Parathyroid adenoma (tissue), 2 donors: ENCODE measurements at regions not wholly inside any gene's neighbourhood (a gene's known extent, or its start where the extent isn't known, plus 50 kb on each side); places are given as distances from the start of the nearest gene placed in this dataset.

Experiments
- H2AFZ ChIP-seq: fragments of 300-600 bp; sonication (generic); one replicate; pipeline ENCODE4 v1.7.0; 2017; ENCODE audit warnings: antibody characterized with exemption, mild to moderate bottlenecking
- H3K27ac ChIP-seq: fragments of 300-600 bp; sonication (generic); one replicate; pipeline ENCODE4 v1.7.0; 2017
- H3K27me3 ChIP-seq: fragments of 300-600 bp; sonication (generic); one replicate; pipeline ENCODE4 v1.7.0; 2017; ENCODE audit warnings: low read length; ENCODE audit not compliant: control insufficient read depth, insufficient read depth
- H3K36me3 ChIP-seq: fragments of 300-600 bp; sonication (generic); one replicate; pipeline ENCODE4 v1.7.0; 2017; ENCODE audit warnings: low read length; ENCODE audit not compliant: control insufficient read depth, insufficient read depth
- H3K4me1 ChIP-seq: fragments of 300-600 bp; sonication (generic); one replicate; pipeline ENCODE4 v1.7.0; 2017; ENCODE audit warnings: control low read depth
- H3K4me2 ChIP-seq: fragments of 300-600 bp; sonication (generic); one replicate; pipeline ENCODE4 v1.7.0; 2017; ENCODE audit warnings: low read length
- H3K4me3 ChIP-seq: fragments of 300-600 bp; sonication (generic); one replicate; pipeline ENCODE4 v1.7.0; 2017; ENCODE audit warnings: low read depth, low read length
- H3K79me2 ChIP-seq: fragments of 300-600 bp; sonication (generic); one replicate; pipeline ENCODE4 v1.7.0; 2017; ENCODE audit warnings: control low read depth
- H3K9ac ChIP-seq: fragments of 300-600 bp; sonication (generic); one replicate; pipeline ENCODE4 v1.7.0; 2017; ENCODE audit warnings: mild to moderate bottlenecking
- H3K9me3 ChIP-seq: fragments of 300-600 bp; sonication (generic); one replicate; pipeline ENCODE4 v1.7.0; 2017; ENCODE audit warnings: low read length; ENCODE audit not compliant: control insufficient read depth
- CTCF ChIP-seq: fragments of 300-600 bp; sonication (generic); IDR thresholded peaks from one replicate; pipeline ENCODE4 v1.7.0; 2017; ENCODE audit warnings: antibody characterized with exemption, mild to moderate bottlenecking
- donor health status: primary hyperparathyroidism.

DNA sequence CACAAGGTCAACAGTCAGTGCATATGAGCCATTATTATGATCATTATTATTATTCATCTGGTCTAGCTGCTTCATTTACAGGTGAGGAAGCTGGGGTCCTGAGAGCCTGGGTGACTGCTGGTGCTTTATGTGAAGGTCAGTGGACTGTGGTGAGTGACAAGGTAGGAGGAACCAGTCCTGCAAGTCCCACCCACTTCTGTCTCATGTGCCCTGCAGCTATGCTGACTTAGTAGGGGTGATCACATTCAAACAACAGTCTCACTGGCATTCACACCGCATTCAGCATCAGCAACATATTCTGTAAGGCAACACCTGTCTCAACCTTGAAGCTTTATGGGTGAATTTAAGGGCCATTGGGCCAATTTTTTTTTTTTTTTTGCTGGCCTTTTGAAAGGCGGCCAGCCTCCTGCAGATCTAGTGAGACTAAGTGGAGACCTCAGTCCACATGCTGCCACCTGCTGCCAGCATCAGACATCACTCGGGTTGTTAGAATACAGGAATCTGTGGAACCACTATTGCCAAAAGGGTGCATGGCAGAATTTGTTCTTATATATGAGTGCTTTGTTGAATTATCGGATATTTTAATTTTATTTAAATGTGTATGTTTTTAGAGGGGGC lies 59.9 kb upstream of the CACNA1E start:
- H3K79me2 ChIP-seq: no peaks in the 10 kb centered on the region
- no peaks in the 10 kb centered on the region for H3K36me3 ChIP-seq
- H3K9ac ChIP-seq: no peak overlapping the region
- H2AFZ ChIP-seq: no peak overlapping the region
- H3K9me3 ChIP-seq: no peaks in the 10 kb centered on the region
- no peaks in the 10 kb centered on the region for H3K4me1 ChIP-seq
- no peak for TF ChIP-seq CTCF
- H3K4me3 ChIP-seq: no peak overlapping the region
- H3K27me3 ChIP-seq: no peaks in the 10 kb centered on the region
- no peak overlapping the region for H3K27ac ChIP-seq
- no peak overlapping the region for H3K4me2 ChIP-seq

DNA sequence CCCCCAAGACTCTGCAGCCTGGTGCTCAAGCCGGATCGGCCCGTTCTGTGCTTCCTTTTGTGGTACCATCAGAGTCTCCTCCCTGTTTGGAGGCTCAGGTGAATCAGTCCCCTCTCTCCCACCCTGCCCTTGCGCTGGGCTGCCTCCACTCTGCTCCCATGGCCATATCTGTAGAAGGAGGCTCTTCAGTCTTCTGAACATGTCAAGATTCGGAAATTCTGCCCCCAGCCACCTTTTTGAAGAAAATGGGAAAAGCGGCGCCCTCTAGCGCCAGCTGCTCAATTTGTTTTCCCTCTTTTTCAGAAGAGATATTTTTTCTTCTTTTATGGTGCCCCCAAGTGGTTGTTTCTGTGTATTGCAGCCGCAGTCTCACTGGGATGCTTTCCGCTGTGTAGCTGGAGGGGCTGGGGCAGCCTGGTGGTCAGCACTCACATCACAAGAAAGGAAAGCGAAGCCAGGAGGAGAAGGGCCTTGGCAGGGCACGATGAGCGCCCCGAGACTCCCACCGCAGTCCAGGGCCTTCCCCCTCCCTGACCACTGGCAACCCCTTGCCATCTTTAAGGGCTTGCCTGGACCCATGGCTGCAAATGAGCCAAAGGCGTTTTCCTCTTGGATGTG lies 58.4 kb upstream of the CACNA1E start:
- no peaks in the 10 kb centered on the region for H3K79me2 ChIP-seq
- no peaks in the 10 kb centered on the region for H3K36me3 ChIP-seq
- H3K27me3 ChIP-seq: no peaks in the 10 kb centered on the region
- H3K4me3 ChIP-seq: no peak overlapping the region
- H3K9ac ChIP-seq: no peak overlapping the region
- no peaks in the 10 kb centered on the region for H3K4me1 ChIP-seq
- no peak overlapping the region for H2AFZ ChIP-seq
- H3K4me2 ChIP-seq: no peak overlapping the region
- H3K9me3 ChIP-seq: no peaks in the 10 kb centered on the region
- H3K27ac ChIP-seq: no peak overlapping the region
- peak; percentile 86 for TF ChIP-seq CTCF

GRCh38 chr1:181425566-181425965 lies 57.8 kb upstream of the CACNA1E start:
- TF ChIP-seq CTCF: no peak

DNA sequence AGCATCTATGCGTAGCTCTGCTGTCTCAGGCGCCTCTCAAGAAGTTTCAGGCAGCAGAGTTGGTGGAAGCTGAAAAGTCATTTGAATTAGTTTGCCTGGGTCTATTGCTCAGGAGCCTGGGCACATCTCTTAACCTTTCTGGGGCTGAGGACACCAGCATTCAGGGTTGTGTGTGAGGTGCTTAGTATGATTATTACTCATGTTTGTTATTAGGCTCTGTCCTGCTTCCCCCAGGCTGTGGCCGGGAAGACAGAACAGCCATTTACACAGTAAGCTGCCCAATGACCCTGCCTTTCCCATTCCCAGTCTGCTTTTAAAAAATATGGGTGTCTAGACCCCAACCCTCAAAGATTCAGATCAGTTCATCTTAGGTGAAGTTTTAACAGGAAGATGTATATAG lies 53.9 kb upstream of the CACNA1E start:
- no peak overlapping the region for H2AFZ ChIP-seq
- no peak overlapping the region for H3K9ac ChIP-seq
- TF ChIP-seq CTCF: no peak

More at GRCh38 chr1:181425566-181425965, 57.8 kb upstream of the CACNA1E start:
- Histone ChIP-seq H3K79me2 (no peaks in the 10 kb centered on the region), H3K9ac (no peak overlapping the region), H3K27me3 (no peaks in the 10 kb centered on the region), H2AFZ (no peak overlapping the region), H3K4me3 (no peak overlapping the region), H3K4me2 (no peak overlapping the region), H3K27ac (no peak overlapping the region), H3K36me3 (no peaks in the 10 kb centered on the region), H3K9me3 (no peaks in the 10 kb centered on the region), H3K4me1 (no peaks in the 10 kb centered on the region)

More for the DNA sequence above, 53.9 kb upstream of the CACNA1E start:
- no peaks in the 10 kb centered on the region for H3K79me2 ChIP-seq
- no peak overlapping the region for H3K4me3 ChIP-seq
- H3K9me3 ChIP-seq: no peaks in the 10 kb centered on the region
- no peak overlapping the region for H3K4me2 ChIP-seq
- H3K27me3 ChIP-seq: no peaks in the 10 kb centered on the region
- no peak overlapping the region for H3K27ac ChIP-seq
- no peaks in the 10 kb centered on the region for H3K4me1 ChIP-seq
- no peaks in the 10 kb centered on the region for H3K36me3 ChIP-seq
